Body of pancreas (tissue), 4 donors: ENCODE measurements at regions not wholly inside any gene's neighbourhood (a gene's known extent, or its start where the extent isn't known, plus 50 kb on each side); places are given as distances from the start of the nearest gene placed in this dataset.
"Not testable (repeated sequence)": the region's sequence is repeated elsewhere in the genome, so short reads cannot be mapped to it uniquely, and the experiment has no call there.

Experiments used
- CTCF ChIP-seq, 7 experiments: fragments of 450-650 bp in 4 of 7; fragments of 200-600 bp in 3 of 7; sonication (generic) in 3 of 7; IDR thresholded peaks; one replicate each; pipeline ENCODE4 v1.5.1; 2016 to 2019; ENCODE audit warnings: antibody characterized with exemption in 7 of 7
- POLR2A ChIP-seq, 3 donors: fragments of 450-650 bp; IDR thresholded peaks; one replicate each; pipeline ENCODE4 v1.6.1; 2016; ENCODE audit warnings: antibody characterized with exemption in 3 of 3, mild to moderate bottlenecking in 2 of 3

- TF ChIP-seq CTCF, POLR2A (IDR thresholded peaks at IDR 0.05): not testable (repeated sequence)
Observed at GRCh38 chr10:3653303-3653702, 131.7 kb downstream of the KLF6 start.
